Thyroid gland (tissue), 4 donors: ENCODE measurements at regions not wholly inside any gene's neighbourhood (a gene's known extent, or its start where the extent isn't known, plus 50 kb on each side); places are given as distances from the start of the nearest gene placed in this dataset.
A peak's percentile ranks its signal among the peaks of the same experiment; 100 is the strongest.

Experiments
- DNase-seq, 2 donors: peaks; one replicate each; pipeline ENCODE4 v3.0.0-alpha.2; 2019
- H3K27ac ChIP-seq, 3 donors: fragments of 200-600 bp; sonication (generic); 1 replicate in 2 of 3; 2 replicates in 1 of 3; pipeline ENCODE4 v1.5.1; 2016 to 2019; ENCODE audit warnings: mild to moderate bottlenecking in 1 of 3, moderate library complexity in 1 of 3
- H3K27me3 ChIP-seq: fragments of 200-600 bp; sonication (generic); one replicate; pipeline ENCODE4 v1.5.1; 2019
- H3K36me3 ChIP-seq, 2 donors: fragments of 200-600 bp; sonication (generic); one replicate each; pipeline ENCODE4 v1.5.1; 2016 to 2019
- H3K4me1 ChIP-seq, 2 donors: fragments of 200-600 bp; sonication (generic); one replicate each; pipeline ENCODE4 v1.5.1; 2017 to 2019
- H3K4me3 ChIP-seq, 3 donors: fragments of 200-600 bp; sonication (generic); replicated peaks in 1 of 3; 1 replicate in 2 of 3; 2 replicates in 1 of 3; pipeline ENCODE4 v1.5.1; 2016; ENCODE audit warnings: mild to moderate bottlenecking in 1 of 3
- H3K9me3 ChIP-seq: fragments of 200-600 bp; sonication (generic); one replicate; pipeline ENCODE4 v1.5.1; 2017
- CTCF ChIP-seq, 6 experiments: fragments of 200-600 bp in 3 of 6; fragments of 450-650 bp in 3 of 6; sonication (generic) in 3 of 6; IDR thresholded peaks; one replicate each; pipeline ENCODE4 v1.5.1; 2016 to 2019; ENCODE audit warnings: antibody characterized with exemption in 6 of 6, mild to moderate bottlenecking in 2 of 6, inconsistent platforms in 1 of 6, moderate library complexity in 1 of 6
- POLR2A ChIP-seq, 2 donors: fragments of 450-650 bp; IDR thresholded peaks; one replicate each; pipeline ENCODE4 v1.6.1; 2017; ENCODE audit warnings: antibody characterized with exemption in 2 of 2, mild to moderate bottlenecking in 2 of 2, moderate library complexity in 1 of 2
- WGBS, 2 donors: methylation state at CpG; one replicate each; pipeline ENCODE4 v1.1.5; 2017; 5-methylcytosine and 5-hydroxymethylcytosine counted together
- intact Hi-C: fragments of 100-400 bp; cut with DNase I; formaldehyde crosslinking; loops from one replicate; pipeline ENCODE4 v1.15.1; 2023

DNA sequence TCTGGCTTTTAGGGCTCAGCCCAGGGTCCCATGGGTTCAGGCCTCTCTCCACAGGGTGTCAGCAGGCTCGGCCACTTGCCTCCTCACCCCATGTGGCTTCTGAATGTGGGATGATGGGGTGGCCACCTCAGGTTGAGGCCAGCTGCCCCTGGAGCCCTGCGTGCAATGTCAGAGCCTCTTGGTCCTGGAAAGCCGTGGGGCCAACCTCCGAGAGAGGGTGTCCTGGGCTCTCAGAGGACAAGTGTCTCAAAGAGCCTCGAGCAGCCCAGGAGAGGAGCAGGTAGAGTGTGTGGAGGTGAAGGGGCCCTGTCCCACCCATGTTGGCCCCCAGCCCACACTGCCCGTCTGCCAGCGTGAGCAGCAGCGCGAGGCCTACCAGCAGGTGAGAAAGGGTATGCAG, 86.0 kb downstream of the PLXNA1 start:
- no peak for DNase-seq
- H3K27ac ChIP-seq: no peak overlapping the region
- intact Hi-C loops: no loop called here
- H3K36me3 ChIP-seq: no peaks in the 10 kb centered on the region
- no peaks in the 10 kb centered on the region for H3K27me3 ChIP-seq
- no peak overlapping the region for H3K4me3 ChIP-seq
- TF ChIP-seq POLR2A (IDR thresholded peaks at IDR 0.05): no peak
- TF ChIP-seq CTCF (IDR thresholded peaks at IDR 0.05): no peak
- no peaks in the 10 kb centered on the region for H3K9me3 ChIP-seq
- H3K4me1 ChIP-seq: peaks cover 22 to 27% of the 10 kb centered on the region in 2 donors
- WGBS, 2 donors: 71 to 80% methylated on average over 6 to 9 of the region's 9 CpGs

- TF ChIP-seq CTCF (IDR thresholded peaks at IDR 0.05) (no peak), POLR2A (IDR thresholded peaks at IDR 0.05) (no peak)
- WGBS, 2 donors: 89 to 90% methylated on average over 7 to 14 of the region's 14 CpGs
- Histone ChIP-seq H3K9me3 (no peaks in the 10 kb centered on the region), H3K36me3 (no peaks in the 10 kb centered on the region), H3K4me3 (no peak overlapping the region), H3K27me3 (no peaks in the 10 kb centered on the region), H3K27ac (no peak overlapping the region), H3K4me1 (peaks cover 31 to 38% of the 10 kb centered on the region in 2 donors)
- intact Hi-C loops: no loop called here
- DNase-seq: no peak
Observed at GRCh38 chr3:127069814-127070440, 87.0 kb downstream of the PLXNA1 start.

DNA sequence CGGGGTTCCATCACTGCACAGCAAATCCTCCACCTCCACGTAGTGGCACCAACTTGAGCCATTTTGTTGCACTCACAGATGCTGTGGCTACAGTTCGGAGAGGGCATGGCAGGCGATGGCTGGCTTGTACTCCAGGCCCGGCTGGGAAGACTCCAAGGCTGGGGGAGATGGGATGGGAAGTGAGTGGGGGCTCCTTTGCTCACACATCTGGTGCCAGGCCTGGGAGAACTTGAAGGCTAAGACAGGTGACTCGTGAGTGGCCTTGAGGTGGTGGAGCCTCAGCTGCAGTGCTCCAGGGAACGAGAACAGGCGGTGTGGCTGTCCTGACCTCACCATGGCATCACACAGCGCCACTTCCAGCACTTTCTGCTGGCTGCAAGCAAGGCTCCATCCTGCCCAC, 87.9 kb downstream of the PLXNA1 start:
- Histone ChIP-seq H3K9me3 (no peaks in the 10 kb centered on the region), H3K36me3 (no peaks in the 10 kb centered on the region), H3K4me1 (peaks cover 35 to 42% of the 10 kb centered on the region in 2 donors), H3K27me3 (no peaks in the 10 kb centered on the region), H3K27ac (no peak overlapping the region), H3K4me3 (no peak overlapping the region)
- WGBS, 2 donors: 93 to 94% methylated on average over 9 of the region's 9 CpGs
- intact Hi-C loops: no loop called here
- TF ChIP-seq CTCF (IDR thresholded peaks at IDR 0.05): no peak
- no peak for DNase-seq

GRCh38 chr3:127071597-127072001, 88.7 kb downstream of the PLXNA1 start:
- H3K36me3 ChIP-seq: no peaks in the 10 kb centered on the region
- no peak for DNase-seq
- no peaks in the 10 kb centered on the region for H3K9me3 ChIP-seq
- TF ChIP-seq CTCF (IDR thresholded peaks at IDR 0.05): no peak
- TF ChIP-seq POLR2A (IDR thresholded peaks at IDR 0.05): no peak
- peak overlapping the region in 2 of 3 donors; percentile 67 to 80 for H3K27ac ChIP-seq
- H3K4me3 ChIP-seq: no peak overlapping the region
- 74 to 93% methylated on average over 3 to 5 of the region's 10 CpGs for WGBS, 2 donors
- peaks cover 40 to 50% of the 10 kb centered on the region in 2 donors for H3K4me1 ChIP-seq
- no peaks in the 10 kb centered on the region for H3K27me3 ChIP-seq
- intact Hi-C loops: no loop called here

GRCh38 chr3:127072221-127072771, 89.4 kb downstream of the PLXNA1 start:
- H3K4me3 ChIP-seq: no peak overlapping the region
- TF ChIP-seq POLR2A (IDR thresholded peaks at IDR 0.05): no peak
- no peak for TF ChIP-seq CTCF (IDR thresholded peaks at IDR 0.05)
- 32 to 43% methylated on average over 3 to 9 of the region's 10 CpGs for WGBS, 2 donors
- H3K27me3 ChIP-seq: no peaks in the 10 kb centered on the region
- H3K4me1 ChIP-seq: peaks cover 46 to 57% of the 10 kb centered on the region in 2 donors
- no peaks in the 10 kb centered on the region for H3K36me3 ChIP-seq
- H3K9me3 ChIP-seq: no peaks in the 10 kb centered on the region
- intact Hi-C loops: no loop called here
- H3K27ac ChIP-seq: peak overlapping the region; percentile 78 to 83 (median 80)
- peak; percentile 87 to 90 for DNase-seq
